Esophagus muscularis mucosa (tissue), 3 donors: ENCODE measurements at regions not wholly inside any gene's neighbourhood (a gene's known extent, or its start where the extent isn't known, plus 50 kb on each side); places are given as distances from the start of the nearest gene placed in this dataset.

ENCODE experiments used
- POLR2A ChIP-seq: fragments of 450-650 bp; IDR thresholded peaks from one replicate; pipeline ENCODE4 v1.6.1; 2017; ENCODE audit warnings: antibody characterized with exemption, moderate library complexity, mild to moderate bottlenecking, low read depth
- POLR2AphosphoS5 ChIP-seq, 2 donors: sonication (generic); formaldehyde crosslinking; IDR thresholded peaks; one replicate each; pipeline ENCODE4 v1.6.1; 2017; ENCODE audit warnings: antibody characterized with exemption in 2 of 2
- TF ChIP-seq, protein P1 (sequence below), 3 experiments: fragments of 200-600 bp in 2 of 3; fragments of 450-650 bp in 1 of 3; sonication (generic) in 2 of 3; IDR thresholded peaks; one replicate each; pipeline ENCODE4 v1.5.1; 2017 to 2019; ENCODE audit warnings: antibody characterized with exemption in 3 of 3, mild to moderate bottlenecking in 2 of 3, moderate library complexity in 1 of 3

- TF ChIP-seq POLR2AphosphoS5 (IDR thresholded peaks at IDR 0.05) (no peak), POLR2A (no peak)
- TF ChIP-seq, protein P1, sequence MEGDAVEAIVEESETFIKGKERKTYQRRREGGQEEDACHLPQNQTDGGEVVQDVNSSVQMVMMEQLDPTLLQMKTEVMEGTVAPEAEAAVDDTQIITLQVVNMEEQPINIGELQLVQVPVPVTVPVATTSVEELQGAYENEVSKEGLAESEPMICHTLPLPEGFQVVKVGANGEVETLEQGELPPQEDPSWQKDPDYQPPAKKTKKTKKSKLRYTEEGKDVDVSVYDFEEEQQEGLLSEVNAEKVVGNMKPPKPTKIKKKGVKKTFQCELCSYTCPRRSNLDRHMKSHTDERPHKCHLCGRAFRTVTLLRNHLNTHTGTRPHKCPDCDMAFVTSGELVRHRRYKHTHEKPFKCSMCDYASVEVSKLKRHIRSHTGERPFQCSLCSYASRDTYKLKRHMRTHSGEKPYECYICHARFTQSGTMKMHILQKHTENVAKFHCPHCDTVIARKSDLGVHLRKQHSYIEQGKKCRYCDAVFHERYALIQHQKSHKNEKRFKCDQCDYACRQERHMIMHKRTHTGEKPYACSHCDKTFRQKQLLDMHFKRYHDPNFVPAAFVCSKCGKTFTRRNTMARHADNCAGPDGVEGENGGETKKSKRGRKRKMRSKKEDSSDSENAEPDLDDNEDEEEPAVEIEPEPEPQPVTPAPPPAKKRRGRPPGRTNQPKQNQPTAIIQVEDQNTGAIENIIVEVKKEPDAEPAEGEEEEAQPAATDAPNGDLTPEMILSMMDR (IDR thresholded peaks at IDR 0.05), result no peak
These were observed 61.5 kb upstream of the ZNF536 start for GRCh38 chr19:30310602-30311263.
